ENCODE measurements at regions not wholly inside any gene's neighbourhood (a gene's known extent, or its start where the extent isn't known, plus 50 kb on each side); places are given as distances from the start of the nearest gene placed in this dataset.

- TF ChIP-seq CTCF (IDR thresholded peaks at IDR 0.05; ENCODE audit: unreplicated experiment): no peak
- no peaks in the 10 kb centered on the region for H3K9me3 Mint-ChIP-seq (ENCODE audit: unreplicated experiment)
- H3K27me3 Mint-ChIP-seq (ENCODE audit: insufficient read depth, unreplicated experiment): no peaks in the 10 kb centered on the region
- BruUV-seq (replicated peaks): no TSS peak
- H3K4me3 Mint-ChIP-seq (ENCODE audit: unreplicated experiment): no peak overlapping the region
- DNase-seq (ENCODE audit: unreplicated experiment): no peak
- peaks cover 17% of the 10 kb centered on the region for H3K4me1 Mint-ChIP-seq (ENCODE audit: insufficient read depth, unreplicated experiment)
- intact Hi-C loops (cut with micrococcal nuclease): no loop called here
- H3K27ac Mint-ChIP-seq (ENCODE audit: low read depth, unreplicated experiment): no peak overlapping the region
- H3K36me3 Mint-ChIP-seq (ENCODE audit: insufficient read depth, unreplicated experiment): peaks cover 6% of the 10 kb centered on the region
- CTCF ChIA-PET: interaction anchor here (0.5 to 6.9 kb wide), 4 partner anchors 31 to 119 kb away, joined by 4 to 48 read pairs (median 6); no protein-coding TSS in a partner anchor
- POLR2A ChIA-PET: interaction anchor here (0.6 kb wide), 1 partner anchor 190 kb away, joined by 3 read pairs; no protein-coding TSS in a partner anchor
Observed at GRCh38 chr9:84141741-84142370, 161.3 kb downstream of the RMI1 start.

- Mint-ChIP-seq H3K4me1 (ENCODE audit: insufficient read depth, unreplicated experiment) (no peaks in the 10 kb centered on the region), H3K4me3 (ENCODE audit: unreplicated experiment) (no peak overlapping the region), H3K36me3 (ENCODE audit: insufficient read depth, unreplicated experiment) (no peaks in the 10 kb centered on the region), H3K27me3 (ENCODE audit: insufficient read depth, unreplicated experiment) (no peaks in the 10 kb centered on the region), H3K9me3 (ENCODE audit: unreplicated experiment) (no peaks in the 10 kb centered on the region), H3K27ac (ENCODE audit: low read depth, unreplicated experiment) (no peak overlapping the region)
- POLR2A ChIA-PET: no interaction called here
- no peak for TF ChIP-seq CTCF (IDR thresholded peaks at IDR 0.05; ENCODE audit: unreplicated experiment)
- intact Hi-C loops (cut with micrococcal nuclease): no loop called here
- DNase-seq (ENCODE audit: unreplicated experiment): no peak
- CTCF ChIA-PET: interaction anchor here (0.7 kb wide), 1 partner anchor 28 kb away, joined by 7 read pairs; no protein-coding TSS in a partner anchor
- BruUV-seq (replicated peaks): no TSS peak
Observed at GRCh38 chr9:84145031-84145430, 164.4 kb downstream of the RMI1 start.

- Mint-ChIP-seq H3K27me3 (ENCODE audit: insufficient read depth, unreplicated experiment) (no peaks in the 10 kb centered on the region), H3K27ac (ENCODE audit: low read depth, unreplicated experiment) (no peak overlapping the region), H3K4me1 (ENCODE audit: insufficient read depth, unreplicated experiment) (no peaks in the 10 kb centered on the region), H3K4me3 (ENCODE audit: unreplicated experiment) (no peak overlapping the region), H3K9me3 (ENCODE audit: unreplicated experiment) (no peaks in the 10 kb centered on the region), H3K36me3 (ENCODE audit: insufficient read depth, unreplicated experiment) (no peaks in the 10 kb centered on the region)
- ChIA-PET CTCF (interaction anchor here (1.0 to 1.8 kb wide), 2 partner anchors 11 to 27 kb away, joined by 3 to 7 read pairs; no protein-coding TSS in a partner anchor), POLR2A (no interaction called here)
- TF ChIP-seq CTCF (IDR thresholded peaks at IDR 0.05; ENCODE audit: unreplicated experiment): no peak
- no peak for DNase-seq (ENCODE audit: unreplicated experiment)
- BruUV-seq (replicated peaks): no TSS peak
- intact Hi-C loops (cut with micrococcal nuclease): no loop called here
Observed at GRCh38 chr9:84145780-84146179, 165.2 kb downstream of the RMI1 start.

- BruUV-seq (replicated peaks): no TSS peak
- Mint-ChIP-seq H3K27ac (ENCODE audit: low read depth, unreplicated experiment) (no peak overlapping the region), H3K27me3 (ENCODE audit: insufficient read depth, unreplicated experiment) (no peaks in the 10 kb centered on the region), H3K4me3 (ENCODE audit: unreplicated experiment) (no peak overlapping the region), H3K4me1 (ENCODE audit: insufficient read depth, unreplicated experiment) (no peaks in the 10 kb centered on the region), H3K36me3 (ENCODE audit: insufficient read depth, unreplicated experiment) (no peaks in the 10 kb centered on the region), H3K9me3 (ENCODE audit: unreplicated experiment) (no peaks in the 10 kb centered on the region)
- CTCF ChIA-PET: interaction anchor here (1.8 kb wide), 1 partner anchor 26 kb away, joined by 7 read pairs; no protein-coding TSS in a partner anchor
- POLR2A ChIA-PET: interaction anchor here (0.6 to 2.4 kb wide), 3 partner anchors 8 to 167 kb away, joined by 4 to 12 read pairs (median 9); partner anchors contain the start of genes HNRNPK and RMI1
- TF ChIP-seq CTCF (IDR thresholded peaks at IDR 0.05; ENCODE audit: unreplicated experiment): no peak
- DNase-seq (ENCODE audit: unreplicated experiment): no peak
- intact Hi-C loops (cut with micrococcal nuclease): no loop called here
Observed at GRCh38 chr9:84146893-84147710, 166.5 kb downstream of the RMI1 start.

All from MCF 10A (cell line).